GM12878 (cell line): ENCODE measurements at regions not wholly inside any gene's neighbourhood (a gene's known extent, or its start where the extent isn't known, plus 50 kb on each side); places are given as distances from the start of the nearest gene placed in this dataset.

Source experiments
- ATAC-seq: fragments of 200-7000 bp; cut with Tn5 transposase; 3 replicates; pipeline ENCODE4 v1.9.1; 2020; ENCODE audit warnings: mild to moderate bottlenecking, moderate library complexity
- BruUV-seq: library from RNA; stranded (reverse); fragments of 400-500 nt; replicated peaks from 2 replicates; lab custom pipeline; 2021; lab: Mats Ljungman, UMichigan
- CTCF ChIA-PET: fragments of 300-600 bp; sonication (Branson Sonifier 250); formaldehyde crosslinking; extraction: SDS; loops from one replicate; lab custom pipeline; 2021; ENCODE audit warnings: inconsistent platforms; lab: Yijun Ruan, JAX
- POLR2A ChIA-PET: fragments of 350-600 bp; formaldehyde crosslinking; extraction: SDS; loops from one replicate; lab custom pipeline; 2021; ENCODE audit warnings: inconsistent platforms; lab: Charles Lee
- RAD21 ChIA-PET: fragments of 300-600 bp; sonication (Branson Sonifier 250); formaldehyde crosslinking; loops from one replicate; lab custom pipeline; 2023; ENCODE audit warnings: antibody characterized with exemption; ENCODE audit not compliant: unreplicated experiment; lab: Charles Lee
- SMC1A ChIA-PET: fragments of 300-600 bp; sonication (Branson Sonifier 250); formaldehyde crosslinking; loops from one replicate; lab custom pipeline; 2023; ENCODE audit not compliant: unreplicated experiment, uncharacterized antibody; lab: Charles Lee
- DNase-seq: peaks from one replicate; pipeline ENCODE4 v3.0.0-alpha.2; 2011; ENCODE audit warnings: low read depth, low spot score
- FAIRE-seq: peaks from 3 replicates; lab custom pipeline; 2011; peaks lifted over from hg19 to GRCh38; lab: Jason Lieb, UNC
- H2AFZ ChIP-seq: 2 replicates; pipeline ENCODE4 v1.6.0; 2011; ENCODE audit warnings: low read depth, low read length, control low read depth; ENCODE audit not compliant: control insufficient read depth
- H3K27ac ChIP-seq: 2 replicates; pipeline ENCODE4 v1.5.1; 2011; ENCODE audit warnings: control low read depth; ENCODE audit not compliant: control insufficient read depth, insufficient read depth
- H3K27me3 ChIP-seq, 2 experiments: replicated peaks in 1 of 2; 2 replicates each; pipeline versions ENCODE4 v1.6.0 to v1.6.1; 2011; ENCODE audit warnings: low read length in 1 of 2; ENCODE audit not compliant: control insufficient read depth in 2 of 2, insufficient read depth in 2 of 2
- H3K36me3 ChIP-seq, 2 experiments: 2 replicates each; pipeline ENCODE4 v1.5.1; 2011; ENCODE audit warnings: low read length in 1 of 2; ENCODE audit not compliant: control insufficient read depth in 2 of 2, insufficient read depth in 2 of 2
- H3K4me1 ChIP-seq: 2 replicates; pipeline ENCODE4 v1.6.1; 2011; ENCODE audit warnings: mild to moderate bottlenecking, low read length, moderate library complexity, mixed read lengths; ENCODE audit not compliant: control insufficient read depth, insufficient read depth
- H3K4me2 ChIP-seq: 2 replicates; pipeline ENCODE4 v1.6.0; 2011; ENCODE audit warnings: control low read depth; ENCODE audit not compliant: control insufficient read depth, insufficient read depth
- H3K4me3 ChIP-seq: fragments of 200-600 bp; sonication (generic); 2 replicates; pipeline ENCODE4 v1.5.1; 2016
- H3K79me2 ChIP-seq: 2 replicates; pipeline ENCODE4 v1.6.0; 2011; ENCODE audit warnings: low read length; ENCODE audit not compliant: control insufficient read depth, insufficient read depth
- H3K9ac ChIP-seq: 2 replicates; pipeline ENCODE4 v1.8.0; 2011; ENCODE audit warnings: low read length, control low read depth, mixed read lengths; ENCODE audit not compliant: control insufficient read depth, insufficient read depth
- H3K9me3 ChIP-seq: replicated peaks from 3 replicates; pipeline ENCODE4 v1.5.1; 2011; ENCODE audit warnings: mild to moderate bottlenecking, low read length; ENCODE audit not compliant: control insufficient read depth, insufficient read depth
- H4K20me1 ChIP-seq: 2 replicates; pipeline ENCODE4 v1.6.0; 2011; ENCODE audit not compliant: control insufficient read depth, insufficient read depth
- ESRRA ChIP-seq: IDR thresholded peaks from 2 replicates; pipeline ENCODE4 v1.6.1; 2012; ENCODE audit warnings: mild to moderate bottlenecking, low read length, improper control_type of control experiment
- MEF2A ChIP-seq: IDR thresholded peaks from 2 replicates; pipeline ENCODE4 v1.6.1; 2011; ENCODE audit warnings: low read depth, mild to moderate bottlenecking, low read length, moderate library complexity; ENCODE audit not compliant: insufficient read depth
- SMAD1 ChIP-seq: fragments of 450-650 bp; IDR thresholded peaks from 2 replicates; pipeline ENCODE4 v1.6.1; 2018; ENCODE audit warnings: mild to moderate bottlenecking, low read depth; ENCODE audit not compliant: partially characterized antibody
- TCF7 ChIP-seq: IDR thresholded peaks from 2 replicates; pipeline ENCODE4 v1.6.1; 2014; ENCODE audit warnings: antibody characterized with exemption, borderline replicate concordance
- ZBTB4 ChIP-seq: fragments of 450-650 bp; formaldehyde crosslinking; IDR thresholded peaks from 2 replicates; pipeline ENCODE4 v1.4.0; 2022; ENCODE audit warnings: mild to moderate bottlenecking, moderate library complexity
- WGBS: methylation state at CpG from one replicate; pipeline ENCODE4 v1.1.6; 2016; ENCODE audit warnings: low lambda C conversion rate; ENCODE audit not compliant: insufficient replicate concordance, insufficient coverage; ENCODE audit errors: missing lambda C conversion rate; 5-methylcytosine and 5-hydroxymethylcytosine counted together
- in situ Hi-C: fragments of 300-500 bp; cut with MboI; formaldehyde crosslinking; loops from 9 replicates; pipeline ENCODE4 v1.14.3; 2018; ENCODE audit warnings: mixed read lengths
- intact Hi-C: fragments of 100-400 bp; cut with micrococcal nuclease; formaldehyde crosslinking; loops from one replicate; pipeline ENCODE4 v1.14.2; 2022; ENCODE audit not compliant: unreplicated experiment
- TF ChIP-seq, protein P1 (sequence below): IDR thresholded peaks from 2 replicates; pipeline ENCODE4 v1.6.1; 2012; ENCODE audit warnings: low read depth, low read length, improper control_type of control experiment
- TF ChIP-seq, protein P2 (sequence below): fragments of 150-350 bp; IDR thresholded peaks from 2 replicates; pipeline ENCODE4 v1.6.1; 2014; ENCODE audit warnings: mild to moderate bottlenecking, low read depth, low read length

GRCh38 chr11:95517453-95517852 is 272.1 kb downstream of the FAM76B start (continued):
- no peak for TF ChIP-seq ZBTB4 (CRISPR knock-in tag)
- TF ChIP-seq, protein P1, sequence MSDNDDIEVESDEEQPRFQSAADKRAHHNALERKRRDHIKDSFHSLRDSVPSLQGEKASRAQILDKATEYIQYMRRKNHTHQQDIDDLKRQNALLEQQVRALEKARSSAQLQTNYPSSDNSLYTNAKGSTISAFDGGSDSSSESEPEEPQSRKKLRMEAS, result no peak
- no peak for TF ChIP-seq MEF2A
- TF ChIP-seq SMAD1, result no peak
- no peak for TF ChIP-seq TCF7
- TF ChIP-seq, protein P2, sequence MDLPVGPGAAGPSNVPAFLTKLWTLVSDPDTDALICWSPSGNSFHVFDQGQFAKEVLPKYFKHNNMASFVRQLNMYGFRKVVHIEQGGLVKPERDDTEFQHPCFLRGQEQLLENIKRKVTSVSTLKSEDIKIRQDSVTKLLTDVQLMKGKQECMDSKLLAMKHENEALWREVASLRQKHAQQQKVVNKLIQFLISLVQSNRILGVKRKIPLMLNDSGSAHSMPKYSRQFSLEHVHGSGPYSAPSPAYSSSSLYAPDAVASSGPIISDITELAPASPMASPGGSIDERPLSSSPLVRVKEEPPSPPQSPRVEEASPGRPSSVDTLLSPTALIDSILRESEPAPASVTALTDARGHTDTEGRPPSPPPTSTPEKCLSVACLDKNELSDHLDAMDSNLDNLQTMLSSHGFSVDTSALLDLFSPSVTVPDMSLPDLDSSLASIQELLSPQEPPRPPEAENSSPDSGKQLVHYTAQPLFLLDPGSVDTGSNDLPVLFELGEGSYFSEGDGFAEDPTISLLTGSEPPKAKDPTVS, result no peak

DNA sequence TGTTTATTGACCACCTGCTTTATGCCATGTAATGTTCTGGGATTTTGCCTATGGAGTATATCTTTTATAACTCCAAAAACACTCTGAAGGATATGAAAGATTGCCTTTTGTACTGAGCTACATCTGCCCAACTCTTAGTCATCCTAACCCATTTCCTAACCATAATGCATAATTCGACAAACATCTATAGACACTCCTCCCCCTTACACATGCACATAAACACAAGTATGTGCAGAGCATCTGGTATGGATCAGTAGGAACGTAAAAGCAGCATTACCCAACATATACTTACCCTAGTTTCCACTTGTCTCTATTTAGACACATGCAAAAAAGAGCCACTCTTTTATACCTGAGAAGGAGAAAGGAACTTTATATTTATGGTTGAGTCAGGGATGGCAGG is 272.8 kb downstream of the FAM76B start:
- ChIA-PET RAD21 (interaction anchor here (0.9 kb wide), 1 partner anchor 362 kb away, joined by 4 read pairs; no protein-coding TSS in a partner anchor), POLR2A (no interaction called here), CTCF (interaction anchor here (0.8 to 2.6 kb wide), 4 partner anchors 9 to 189 kb away, joined by 3 to 12 read pairs (median 4); no protein-coding TSS in a partner anchor), SMC1A (interaction anchor here (1.2 to 2.2 kb wide), 4 partner anchors 10 to 189 kb away, joined by 3 to 7 read pairs (median 4); no protein-coding TSS in a partner anchor)
- in situ Hi-C loops (no loop called here), intact Hi-C loops (no loop called here)
- Histone ChIP-seq H4K20me1 (no peaks in the 10 kb centered on the region), H3K4me3 (no peak overlapping the region), H3K9me3 (no peaks in the 10 kb centered on the region), H3K36me3 (no peaks in the 10 kb centered on the region), H2AFZ (no peak overlapping the region), H3K4me1 (no peaks in the 10 kb centered on the region), H3K4me2 (no peak overlapping the region), H3K9ac (no peak overlapping the region), H3K79me2 (no peaks in the 10 kb centered on the region), H3K27me3 (peaks cover 0 to 2% of the 10 kb centered on the region in 2 experiments; a peak in 3 of 4 replicates), H3K27ac (no peak overlapping the region)
- DNase-seq (no peak), FAIRE-seq (no peak), ATAC-seq (no peak)
- BruUV-seq, result no TSS peak
- TF ChIP-seq ESRRA, result no peak
- 8% methylated on average over 2 of the region's 2 CpGs for WGBS
